DND-41 (cell line): ENCODE measurements at regions not wholly inside any gene's neighbourhood (a gene's known extent, or its start where the extent isn't known, plus 50 kb on each side); places are given as distances from the start of the nearest gene placed in this dataset.
A peak's percentile ranks its signal among the peaks of the same experiment; 100 is the strongest.

Experiments used
- ATAC-seq: fragments of 200-7000 bp; cut with Tn5 transposase; 3 replicates; pipeline ENCODE4 v1.9.1; 2021; ENCODE audit warnings: low read depth; ENCODE audit not compliant: insufficient read depth
- DNase-seq: peaks from one replicate; pipeline ENCODE4 v3.0.0-alpha.2; 2020
- H2AFZ ChIP-seq: 2 replicates; pipeline ENCODE4 v1.6.0; 2012; ENCODE audit warnings: low read depth, low read length
- H3K27ac ChIP-seq: 2 replicates; pipeline ENCODE4 v1.5.1; 2012; ENCODE audit warnings: low read length, inconsistent platforms
- H3K27me3 ChIP-seq: fragments of 200-600 bp; sonication (generic); 2 replicates; pipeline ENCODE4 v1.6.0; 2012; ENCODE audit warnings: low read length, mild to moderate bottlenecking, inconsistent platforms; ENCODE audit not compliant: insufficient read depth, poor library complexity
- H3K36me3 ChIP-seq: 2 replicates; pipeline ENCODE4 v1.5.1; 2012; ENCODE audit warnings: low read length, inconsistent platforms; ENCODE audit not compliant: insufficient read depth
- H3K4me1 ChIP-seq: 2 replicates; pipeline ENCODE4 v1.5.1; 2012; ENCODE audit warnings: mild to moderate bottlenecking, low read length; ENCODE audit not compliant: insufficient read depth
- H3K4me2 ChIP-seq: 2 replicates; pipeline ENCODE4 v1.6.0; 2012; ENCODE audit warnings: mild to moderate bottlenecking, moderate library complexity, low read length, inconsistent platforms; ENCODE audit not compliant: insufficient read depth
- H3K4me3 ChIP-seq, 2 experiments: fragments of 200-600 bp in 1 of 2; shearing (Covaris generic) in 1 of 2; 2 replicates each; pipeline ENCODE4 v1.5.1; 2012 to 2016; ENCODE audit warnings: inconsistent platforms in 2 of 2, low read length in 2 of 2, mild to moderate bottlenecking in 2 of 2, low read depth in 1 of 2, moderate library complexity in 1 of 2
- H3K79me2 ChIP-seq: 2 replicates; pipeline ENCODE4 v1.6.0; 2012; ENCODE audit warnings: low read length, inconsistent platforms; ENCODE audit not compliant: insufficient read depth
- H3K9ac ChIP-seq: 2 replicates; pipeline ENCODE4 v1.6.0; 2012; ENCODE audit warnings: low read depth, mild to moderate bottlenecking, inconsistent platforms, low read length, moderate library complexity
- H3K9me3 ChIP-seq: 2 replicates; pipeline ENCODE4 v1.5.1; 2012; ENCODE audit warnings: low read length, moderate library complexity, mild to moderate bottlenecking, inconsistent platforms; ENCODE audit not compliant: insufficient read depth, severe bottlenecking
- H4K20me1 ChIP-seq: 2 replicates; pipeline ENCODE4 v1.6.0; 2012; ENCODE audit warnings: low read length; ENCODE audit not compliant: insufficient read depth
- EZH2 ChIP-seq: IDR thresholded peaks from 3 replicates; pipeline ENCODE4 v1.6.1; 2012; ENCODE audit warnings: borderline replicate concordance, low read depth, mild to moderate bottlenecking, moderate library complexity, low read length, inconsistent platforms; ENCODE audit not compliant: severe bottlenecking
- TF ChIP-seq, protein P1 (sequence below): IDR thresholded peaks from 2 replicates; pipeline ENCODE4 v1.5.1; 2012; ENCODE audit warnings: borderline replicate concordance, low read length, moderate library complexity, mild to moderate bottlenecking; ENCODE audit not compliant: poor library complexity, severe bottlenecking; ENCODE audit errors: extremely low read depth

DNA sequence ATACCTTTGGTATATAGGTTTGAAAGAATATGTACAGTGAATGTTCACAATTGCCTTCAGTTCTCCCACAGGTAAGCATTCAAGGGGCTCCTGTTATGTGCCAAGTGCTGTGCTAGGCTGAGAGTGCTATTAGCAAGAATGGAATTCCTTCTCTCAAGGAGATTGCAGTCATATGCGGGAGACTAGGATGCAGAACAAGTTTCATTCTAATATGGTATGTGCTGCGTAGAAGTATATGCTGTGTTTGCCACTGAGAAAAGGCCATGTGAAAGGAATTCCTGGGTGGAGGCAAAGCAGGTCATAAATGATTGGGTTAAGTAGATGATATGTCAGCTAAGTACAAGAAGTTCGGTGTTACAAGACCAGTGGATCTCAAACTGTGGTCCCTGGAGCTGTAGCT lies 303.0 kb downstream of the GPATCH2 start:
- no peak overlapping the region for H3K4me3 ChIP-seq
- H3K79me2 ChIP-seq, result no peaks in the 10 kb centered on the region
- H4K20me1 ChIP-seq, result no peaks in the 10 kb centered on the region
- no peak overlapping the region for H2AFZ ChIP-seq
- no peak for ATAC-seq
- DNase-seq, result no peak
- no peak overlapping the region for H3K4me2 ChIP-seq
- no peak overlapping the region for H3K9ac ChIP-seq
- no peak for TF ChIP-seq EZH2
- TF ChIP-seq, protein P1, sequence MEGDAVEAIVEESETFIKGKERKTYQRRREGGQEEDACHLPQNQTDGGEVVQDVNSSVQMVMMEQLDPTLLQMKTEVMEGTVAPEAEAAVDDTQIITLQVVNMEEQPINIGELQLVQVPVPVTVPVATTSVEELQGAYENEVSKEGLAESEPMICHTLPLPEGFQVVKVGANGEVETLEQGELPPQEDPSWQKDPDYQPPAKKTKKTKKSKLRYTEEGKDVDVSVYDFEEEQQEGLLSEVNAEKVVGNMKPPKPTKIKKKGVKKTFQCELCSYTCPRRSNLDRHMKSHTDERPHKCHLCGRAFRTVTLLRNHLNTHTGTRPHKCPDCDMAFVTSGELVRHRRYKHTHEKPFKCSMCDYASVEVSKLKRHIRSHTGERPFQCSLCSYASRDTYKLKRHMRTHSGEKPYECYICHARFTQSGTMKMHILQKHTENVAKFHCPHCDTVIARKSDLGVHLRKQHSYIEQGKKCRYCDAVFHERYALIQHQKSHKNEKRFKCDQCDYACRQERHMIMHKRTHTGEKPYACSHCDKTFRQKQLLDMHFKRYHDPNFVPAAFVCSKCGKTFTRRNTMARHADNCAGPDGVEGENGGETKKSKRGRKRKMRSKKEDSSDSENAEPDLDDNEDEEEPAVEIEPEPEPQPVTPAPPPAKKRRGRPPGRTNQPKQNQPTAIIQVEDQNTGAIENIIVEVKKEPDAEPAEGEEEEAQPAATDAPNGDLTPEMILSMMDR, result no peak
- no peaks in the 10 kb centered on the region for H3K36me3 ChIP-seq
- no peaks in the 10 kb centered on the region for H3K4me1 ChIP-seq
- H3K27ac ChIP-seq, result no peak overlapping the region
- H3K27me3 ChIP-seq, result no peaks in the 10 kb centered on the region
- H3K9me3 ChIP-seq, result no peaks in the 10 kb centered on the region

GRCh38 chr1:217322834-217323233 lies 308.1 kb downstream of the GPATCH2 start:
- peak; percentile 62; the same call in 1 of the 3 replicates for ATAC-seq
- TF ChIP-seq EZH2, result no peak
- TF ChIP-seq, protein P1, result no peak

DNA sequence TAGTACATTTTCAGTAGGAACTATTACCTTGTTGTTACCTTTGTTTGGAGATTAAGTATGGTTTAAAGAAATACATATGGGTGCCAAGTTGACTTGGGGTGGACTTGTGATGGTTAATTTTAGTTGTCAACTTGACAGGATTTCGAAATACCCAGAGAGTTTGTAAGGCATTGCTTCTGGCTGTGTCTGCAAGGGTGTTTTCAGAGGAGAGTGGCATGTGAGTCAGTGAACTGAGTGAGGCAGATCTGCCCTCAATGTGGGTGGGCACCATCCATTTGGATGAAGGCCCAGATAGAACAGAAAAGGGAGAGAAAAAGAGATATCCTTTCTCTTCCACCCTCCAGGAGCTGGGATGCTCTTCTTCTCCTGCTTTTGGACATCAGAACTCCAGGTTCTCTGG lies 315.5 kb downstream of the GPATCH2 start:
- Histone ChIP-seq H4K20me1 (no peaks in the 10 kb centered on the region), H3K36me3 (no peaks in the 10 kb centered on the region), H3K79me2 (no peaks in the 10 kb centered on the region), H3K27me3 (no peaks in the 10 kb centered on the region), H2AFZ (no peak overlapping the region), H3K4me2 (no peak overlapping the region), H3K9me3 (no peaks in the 10 kb centered on the region), H3K27ac (no peak overlapping the region), H3K9ac (no peak overlapping the region), H3K4me1 (no peaks in the 10 kb centered on the region), H3K4me3 (no peak overlapping the region)
- no peak for DNase-seq
- ATAC-seq, result no peak
- TF ChIP-seq EZH2, result no peak
- TF ChIP-seq, protein P1, result no peak

More at GRCh38 chr1:217322834-217323233, 308.1 kb downstream of the GPATCH2 start:
- Histone ChIP-seq H3K4me2 (no peak overlapping the region), H2AFZ (no peak overlapping the region), H3K27me3 (no peaks in the 10 kb centered on the region), H3K4me3 (no peak overlapping the region), H4K20me1 (no peaks in the 10 kb centered on the region), H3K79me2 (no peaks in the 10 kb centered on the region), H3K36me3 (no peaks in the 10 kb centered on the region), H3K9me3 (no peaks in the 10 kb centered on the region), H3K9ac (no peak overlapping the region), H3K27ac (no peak overlapping the region), H3K4me1 (no peaks in the 10 kb centered on the region)
- DNase-seq, result no peak

DNA sequence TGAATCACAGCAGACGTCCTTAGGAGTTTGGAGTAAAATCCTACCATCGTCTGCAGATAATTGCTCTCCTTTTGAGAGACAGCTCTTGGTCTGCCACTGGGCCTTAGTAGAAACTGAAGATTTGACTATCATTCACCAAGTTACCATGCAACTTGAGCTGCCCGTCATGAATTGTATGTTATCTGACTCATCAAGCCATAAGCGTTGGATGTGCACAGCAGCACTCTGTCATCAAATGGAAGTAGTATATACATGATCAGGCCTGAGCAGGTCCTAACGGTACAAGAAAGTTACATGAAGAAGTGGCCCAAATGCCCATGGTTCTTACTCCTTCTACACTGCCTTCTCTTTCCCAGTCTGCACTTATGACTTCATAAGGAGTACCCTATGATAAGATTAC lies 317.8 kb downstream of the GPATCH2 start:
- Histone ChIP-seq H3K36me3 (no peaks in the 10 kb centered on the region), H3K27ac (no peak overlapping the region), H3K9ac (no peak overlapping the region), H3K4me2 (no peak overlapping the region), H3K79me2 (no peaks in the 10 kb centered on the region), H4K20me1 (no peaks in the 10 kb centered on the region), H3K4me3 (no peak overlapping the region), H3K27me3 (no peaks in the 10 kb centered on the region), H2AFZ (no peak overlapping the region), H3K9me3 (no peaks in the 10 kb centered on the region), H3K4me1 (no peaks in the 10 kb centered on the region)
- TF ChIP-seq, protein P1, result no peak
- no peak for TF ChIP-seq EZH2
- no peak for DNase-seq
- ATAC-seq, result no peak
